HEK293 (cell line): ENCODE measurements at regions not wholly inside any gene's neighbourhood (a gene's known extent, or its start where the extent isn't known, plus 50 kb on each side); places are given as distances from the start of the nearest gene placed in this dataset.

Source experiments
- CTCF ChIA-PET: fragments of 350-600 bp; formaldehyde crosslinking; extraction: SDS; loops from one replicate; lab custom pipeline; 2021; ENCODE audit warnings: antibody characterized with exemption; lab: Yijun Ruan, JAX
- POLR2A ChIA-PET: fragments of 300-600 bp; formaldehyde crosslinking; extraction: SDS; loops from one replicate; lab custom pipeline; 2020; ENCODE audit warnings: antibody characterized with exemption, inconsistent platforms; lab: Yijun Ruan, JAX
- H3K27ac ChIP-seq: fragments of 200-500 bp; sonication (Bioruptor generic); 2 replicates; pipeline ENCODE4 v1.5.1; 2014; ENCODE audit warnings: low read depth, low read length, control low read depth, inconsistent platforms; ENCODE audit errors: extremely low read depth
- H3K36me3 ChIP-seq, 2 experiments: fragments of 200-500 bp in 1 of 2; sonication (Bioruptor generic) in 1 of 2; 1 replicate in 1 of 2; 2 replicates in 1 of 2; pipeline ENCODE4 v1.5.1; 2014 to 2017; ENCODE audit warnings: inconsistent platforms in 2 of 2, low read length in 2 of 2; ENCODE audit not compliant: control insufficient read depth in 2 of 2, insufficient read depth in 1 of 2
- H3K4me1 ChIP-seq: fragments of 200-500 bp; sonication (Bioruptor generic); 2 replicates; pipeline ENCODE4 v1.5.1; 2014; ENCODE audit warnings: mild to moderate bottlenecking, low read length, inconsistent platforms; ENCODE audit not compliant: control insufficient read depth, insufficient read depth
- H3K4me3 ChIP-seq: 2 replicates; pipeline ENCODE4 v1.5.1; 2011; ENCODE audit warnings: low read depth, mild to moderate bottlenecking, control low read depth, low read length, moderate library complexity
- H3K9me3 ChIP-seq: fragments of 200-500 bp; sonication (Bioruptor generic); 2 replicates; pipeline ENCODE4 v1.5.1; 2014; ENCODE audit warnings: low read depth, low read length, inconsistent platforms; ENCODE audit not compliant: control insufficient read depth, insufficient read depth
- HOXD13 ChIP-seq: sonication (generic); formaldehyde crosslinking; IDR thresholded peaks from 2 replicates; pipeline ENCODE4 v1.8.0; 2022; ENCODE audit warnings: missing genetic modification reagents, borderline replicate concordance
- INSM2 ChIP-seq: fragments of 450-650 bp; formaldehyde crosslinking; IDR thresholded peaks from 2 replicates; pipeline ENCODE4 v1.5.1; 2016; ENCODE audit warnings: missing biosample characterization, missing genetic modification characterization
- KLF10 ChIP-seq: fragments of 450-650 bp; IDR thresholded peaks from 2 replicates; pipeline ENCODE4 v1.5.1; 2018; ENCODE audit warnings: missing biosample characterization, mild to moderate bottlenecking, missing genetic modification characterization
- KLF16 ChIP-seq: fragments of 450-650 bp; formaldehyde crosslinking; IDR thresholded peaks from 2 replicates; pipeline ENCODE4 v1.5.1; 2017; ENCODE audit warnings: missing biosample characterization, missing genetic modification characterization
- SCRT1 ChIP-seq: fragments of 450-650 bp; formaldehyde crosslinking; IDR thresholded peaks from 2 replicates; pipeline ENCODE4 v1.5.1; 2016; ENCODE audit warnings: missing biosample characterization, missing genetic modification characterization, borderline replicate concordance
- SETDB1 ChIP-seq: IDR thresholded peaks from one replicate; pipeline ENCODE4 v1.6.1; 2017; ENCODE audit warnings: mild to moderate bottlenecking, low read length, moderate library complexity, mixed read lengths; ENCODE audit not compliant: insufficient read length
- ZIC2 ChIP-seq: fragments of 450-650 bp; formaldehyde crosslinking; IDR thresholded peaks from 2 replicates; pipeline ENCODE4 v1.5.1; 2016; ENCODE audit warnings: missing biosample characterization, missing genetic modification characterization
- ZNF211 ChIP-seq: fragments of 450-650 bp; formaldehyde crosslinking; IDR thresholded peaks from 2 replicates; pipeline ENCODE4 v1.5.1; 2016; ENCODE audit warnings: low read depth, missing biosample characterization, missing genetic modification characterization
- ZNF214 ChIP-seq: fragments of 450-650 bp; formaldehyde crosslinking; IDR thresholded peaks from 2 replicates; pipeline ENCODE4 v1.5.1; 2017; ENCODE audit warnings: missing biosample characterization, mild to moderate bottlenecking, missing genetic modification characterization, borderline replicate concordance
- ZNF280D ChIP-seq: fragments of 450-650 bp; formaldehyde crosslinking; IDR thresholded peaks from 2 replicates; pipeline ENCODE4 v1.5.1; 2016; ENCODE audit warnings: missing biosample characterization, missing genetic modification characterization
- ZNF324 ChIP-seq: fragments of 450-650 bp; formaldehyde crosslinking; IDR thresholded peaks from 2 replicates; pipeline ENCODE4 v1.5.1; 2016; ENCODE audit warnings: missing biosample characterization, missing genetic modification characterization
- ZNF416 ChIP-seq: fragments of 450-650 bp; formaldehyde crosslinking; IDR thresholded peaks from 2 replicates; pipeline ENCODE4 v1.5.1; 2016; ENCODE audit warnings: missing biosample characterization, missing genetic modification characterization
- ZNF473 ChIP-seq: fragments of 450-650 bp; formaldehyde crosslinking; IDR thresholded peaks from 2 replicates; pipeline ENCODE4 v1.5.1; 2017; ENCODE audit warnings: missing biosample characterization, missing genetic modification characterization
- ZNF514 ChIP-seq: fragments of 450-650 bp; formaldehyde crosslinking; IDR thresholded peaks from 2 replicates; pipeline ENCODE4 v1.5.1; 2016; ENCODE audit warnings: missing biosample characterization, missing genetic modification characterization
- ZNF621 ChIP-seq: fragments of 450-650 bp; formaldehyde crosslinking; IDR thresholded peaks from 2 replicates; pipeline ENCODE4 v1.5.1; 2017; ENCODE audit warnings: missing biosample characterization, missing genetic modification characterization
- ZNF791 ChIP-seq: fragments of 450-650 bp; formaldehyde crosslinking; IDR thresholded peaks from 2 replicates; pipeline ENCODE4 v1.5.1; 2016; ENCODE audit warnings: missing biosample characterization, missing genetic modification characterization
- ZNF837 ChIP-seq: fragments of 450-650 bp; formaldehyde crosslinking; IDR thresholded peaks from 2 replicates; pipeline ENCODE4 v1.5.1; 2016; ENCODE audit warnings: missing biosample characterization, missing genetic modification characterization
- ZNF843 ChIP-seq: fragments of 450-650 bp; formaldehyde crosslinking; IDR thresholded peaks from 2 replicates; pipeline ENCODE4 v1.5.1; 2016; ENCODE audit warnings: missing biosample characterization, missing genetic modification characterization
- ZSCAN30 ChIP-seq: fragments of 450-650 bp; IDR thresholded peaks from 2 replicates; pipeline ENCODE4 v1.5.1; 2018; ENCODE audit warnings: missing biosample characterization, mild to moderate bottlenecking, missing genetic modification characterization, moderate library complexity
- TF ChIP-seq, protein P1 (sequence below): fragments of 450-650 bp; formaldehyde crosslinking; IDR thresholded peaks from 2 replicates; pipeline ENCODE4 v1.5.1; 2016; ENCODE audit warnings: missing biosample characterization, missing genetic modification characterization
- TF ChIP-seq, protein P2 (sequence below): fragments of 450-650 bp; formaldehyde crosslinking; IDR thresholded peaks from 2 replicates; pipeline ENCODE4 v1.5.1; 2016; ENCODE audit warnings: missing biosample characterization, missing genetic modification characterization
- TF ChIP-seq, protein P3 (sequence below): fragments of 450-650 bp; formaldehyde crosslinking; conservative IDR thresholded peaks from 2 replicates; pipeline ENCODE4 v1.5.1; 2016; ENCODE audit warnings: low read depth, missing biosample characterization, missing genetic modification characterization

GRCh38 chr5:164306662-164307061, 801.2 kb downstream of the MAT2B start (continued):
- TF ChIP-seq, protein P1, sequence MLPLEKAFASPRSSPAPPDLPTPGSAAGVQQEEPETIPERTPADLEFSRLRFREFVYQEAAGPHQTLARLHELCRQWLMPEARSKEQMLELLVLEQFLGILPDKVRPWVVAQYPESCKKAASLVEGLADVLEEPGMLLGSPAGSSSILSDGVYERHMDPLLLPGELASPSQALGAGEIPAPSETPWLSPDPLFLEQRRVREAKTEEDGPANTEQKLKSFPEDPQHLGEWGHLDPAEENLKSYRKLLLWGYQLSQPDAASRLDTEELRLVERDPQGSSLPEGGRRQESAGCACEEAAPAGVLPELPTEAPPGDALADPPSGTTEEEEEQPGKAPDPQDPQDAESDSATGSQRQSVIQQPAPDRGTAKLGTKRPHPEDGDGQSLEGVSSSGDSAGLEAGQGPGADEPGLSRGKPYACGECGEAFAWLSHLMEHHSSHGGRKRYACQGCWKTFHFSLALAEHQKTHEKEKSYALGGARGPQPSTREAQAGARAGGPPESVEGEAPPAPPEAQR = no peak
- TF ChIP-seq KLF16 (tag by site-specific recombination) (no peak), ZNF214 (tag by site-specific recombination) (no peak), ZNF324 (tag by site-specific recombination) (no peak), ZNF843 (tag by site-specific recombination) (no peak), ZNF621 (no peak), ZNF514 (no peak), ZSCAN30 (tag by site-specific recombination) (no peak), SETDB1 (no peak), ZNF473 (tag by site-specific recombination) (no peak), ZNF837 (tag by site-specific recombination) (no peak), ZNF416 (tag by site-specific recombination) (no peak)
- TF ChIP-seq, all 188 proteins: peak for 0

DNA sequence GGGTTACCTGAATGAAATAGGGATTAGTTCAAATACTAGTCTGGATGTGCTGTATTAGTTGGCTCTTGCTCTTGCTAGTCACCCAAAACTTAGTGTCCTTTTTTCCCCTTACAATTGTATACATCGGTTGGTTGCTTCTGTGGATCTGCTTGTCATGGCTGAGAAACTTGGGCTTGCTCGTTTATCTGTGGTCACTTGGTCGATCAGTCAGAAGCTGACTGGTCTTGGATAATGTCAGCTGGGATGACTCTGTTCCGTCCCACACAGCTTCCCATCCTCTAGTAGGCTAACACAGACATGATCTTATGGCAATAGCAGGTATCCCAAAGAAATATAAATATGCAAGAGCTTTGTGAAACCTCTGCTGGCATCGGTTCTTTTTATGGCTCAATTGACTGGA, 807.4 kb downstream of the MAT2B start:
- Histone ChIP-seq H3K9me3 (no peaks in the 10 kb centered on the region), H3K4me3 (no peak overlapping the region), H3K27ac (no peak overlapping the region), H3K36me3 (no peaks in the 10 kb centered on the region), H3K4me1 (no peaks in the 10 kb centered on the region)
- TF ChIP-seq HOXD13 (CRISPR knock-in tag) (no peak), ZNF280D (tag by site-specific recombination) (no peak), INSM2 (tag by site-specific recombination) (no peak), ZNF211 (tag by site-specific recombination) (no peak), SCRT1 (tag by site-specific recombination) (no peak), ZIC2 (no peak), KLF10 (tag by site-specific recombination) (no peak), ZNF791 (tag by site-specific recombination) (no peak)
- TF ChIP-seq, protein P1 = no peak
- TF ChIP-seq, protein P2, sequence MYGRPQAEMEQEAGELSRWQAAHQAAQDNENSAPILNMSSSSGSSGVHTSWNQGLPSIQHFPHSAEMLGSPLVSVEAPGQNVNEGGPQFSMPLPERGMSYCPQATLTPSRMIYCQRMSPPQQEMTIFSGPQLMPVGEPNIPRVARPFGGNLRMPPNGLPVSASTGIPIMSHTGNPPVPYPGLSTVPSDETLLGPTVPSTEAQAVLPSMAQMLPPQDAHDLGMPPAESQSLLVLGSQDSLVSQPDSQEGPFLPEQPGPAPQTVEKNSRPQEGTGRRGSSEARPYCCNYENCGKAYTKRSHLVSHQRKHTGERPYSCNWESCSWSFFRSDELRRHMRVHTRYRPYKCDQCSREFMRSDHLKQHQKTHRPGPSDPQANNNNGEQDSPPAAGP (tag by site-specific recombination) = no peak
- TF ChIP-seq, protein P3, sequence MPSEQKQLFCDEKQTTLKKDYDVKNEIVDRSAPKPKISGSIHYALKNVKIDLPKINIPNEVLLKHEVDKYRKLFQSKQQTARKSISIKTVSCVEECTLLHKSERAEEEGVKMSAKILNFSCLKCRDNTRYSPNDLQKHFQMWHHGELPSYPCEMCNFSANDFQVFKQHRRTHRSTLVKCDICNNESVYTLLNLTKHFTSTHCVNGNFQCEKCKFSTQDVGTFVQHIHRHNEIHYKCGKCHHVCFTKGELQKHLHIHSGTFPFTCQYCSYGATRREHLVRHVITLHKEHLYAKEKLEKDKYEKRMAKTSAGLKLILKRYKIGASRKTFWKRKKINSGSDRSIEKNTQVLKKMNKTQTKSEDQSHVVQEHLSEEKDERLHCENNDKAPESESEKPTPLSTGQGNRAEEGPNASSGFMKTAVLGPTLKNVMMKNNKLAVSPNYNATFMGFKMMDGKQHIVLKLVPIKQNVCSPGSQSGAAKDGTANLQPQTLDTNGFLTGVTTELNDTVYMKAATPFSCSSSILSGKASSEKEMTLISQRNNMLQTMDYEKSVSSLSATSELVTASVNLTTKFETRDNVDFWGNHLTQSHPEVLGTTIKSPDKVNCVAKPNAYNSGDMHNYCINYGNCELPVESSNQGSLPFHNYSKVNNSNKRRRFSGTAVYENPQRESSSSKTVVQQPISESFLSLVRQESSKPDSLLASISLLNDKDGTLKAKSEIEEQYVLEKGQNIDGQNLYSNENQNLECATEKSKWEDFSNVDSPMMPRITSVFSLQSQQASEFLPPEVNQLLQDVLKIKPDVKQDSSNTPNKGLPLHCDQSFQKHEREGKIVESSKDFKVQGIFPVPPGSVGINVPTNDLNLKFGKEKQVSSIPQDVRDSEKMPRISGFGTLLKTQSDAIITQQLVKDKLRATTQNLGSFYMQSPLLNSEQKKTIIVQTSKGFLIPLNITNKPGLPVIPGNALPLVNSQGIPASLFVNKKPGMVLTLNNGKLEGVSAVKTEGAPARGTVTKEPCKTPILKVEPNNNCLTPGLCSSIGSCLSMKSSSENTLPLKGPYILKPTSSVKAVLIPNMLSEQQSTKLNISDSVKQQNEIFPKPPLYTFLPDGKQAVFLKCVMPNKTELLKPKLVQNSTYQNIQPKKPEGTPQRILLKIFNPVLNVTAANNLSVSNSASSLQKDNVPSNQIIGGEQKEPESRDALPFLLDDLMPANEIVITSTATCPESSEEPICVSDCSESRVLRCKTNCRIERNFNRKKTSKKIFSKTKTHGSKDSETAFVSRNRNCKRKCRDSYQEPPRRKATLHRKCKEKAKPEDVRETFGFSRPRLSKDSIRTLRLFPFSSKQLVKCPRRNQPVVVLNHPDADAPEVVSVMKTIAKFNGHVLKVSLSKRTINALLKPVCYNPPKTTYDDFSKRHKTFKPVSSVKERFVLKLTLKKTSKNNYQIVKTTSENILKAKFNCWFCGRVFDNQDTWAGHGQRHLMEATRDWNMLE (tag by site-specific recombination) = no peak
- ChIA-PET CTCF (no interaction called here), POLR2A (no interaction called here)
